ENCODE measurements at regions not wholly inside any gene's neighbourhood (a gene's known extent, or its start where the extent isn't known, plus 50 kb on each side); places are given as distances from the start of the nearest gene placed in this dataset.
"Not testable (repeated sequence)": the region's sequence is repeated elsewhere in the genome, so short reads cannot be mapped to it uniquely, and the experiment has no call there.

- TF ChIP-seq POLR2A, CTCF (IDR thresholded peaks at IDR 0.05): not testable (repeated sequence)
Observed at GRCh38 chr18:14940106-14940505, 192.1 kb downstream of the ANKRD30B start.

All from Peyer's patch (tissue), 4 donors.